OCI-M2 (cell line): ENCODE measurements at regions not wholly inside any gene's neighbourhood (a gene's known extent, or its start where the extent isn't known, plus 50 kb on each side); places are given as distances from the start of the nearest gene placed in this dataset.

Experiments
- DNase-seq: peaks from one replicate; lab custom pipeline; 2025; ENCODE audit not compliant: unreplicated experiment; lab: John Stamatoyannopoulos, UW

DNA sequence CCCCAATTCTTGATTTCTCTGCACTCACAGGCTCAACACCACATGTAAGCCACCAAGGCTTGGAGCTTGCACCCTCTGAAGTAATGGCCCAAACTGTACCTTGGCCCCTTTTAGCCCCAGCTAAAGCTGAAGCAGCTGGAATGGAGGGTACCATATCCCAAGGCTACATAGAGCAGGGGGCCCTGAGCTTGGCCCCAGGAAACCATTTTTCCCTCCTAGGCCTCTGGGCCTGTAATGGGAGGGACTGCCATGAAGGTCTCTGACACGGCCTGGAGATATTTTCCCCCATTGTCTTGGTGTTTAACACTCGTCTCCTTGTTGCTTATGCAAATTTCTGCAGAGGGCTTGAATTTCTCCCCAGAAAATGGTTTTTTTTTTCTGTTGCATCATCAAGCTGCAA, 69.7 kb downstream of the SKA1 start:
- DNase-seq = no peak

DNA sequence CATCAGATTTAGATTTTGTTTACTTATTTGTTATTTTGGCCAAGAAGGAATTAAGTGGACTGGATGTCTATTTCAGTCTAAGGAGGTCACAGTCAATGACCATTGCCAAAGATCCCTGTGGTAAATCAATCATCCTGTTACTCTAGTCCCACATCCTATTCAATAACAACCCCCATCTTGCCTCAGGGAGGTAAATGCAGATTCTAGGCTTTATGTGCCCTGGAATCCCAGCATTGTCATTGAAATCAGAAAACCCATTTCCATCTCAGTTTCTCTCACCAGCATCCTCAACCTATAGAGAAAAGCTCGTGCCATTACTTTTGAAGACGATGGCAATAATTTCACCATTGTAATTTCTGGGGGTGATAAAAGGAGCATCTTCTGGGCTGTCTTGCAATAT, 71.8 kb downstream of the SKA1 start:
- DNase-seq = no peak

DNA sequence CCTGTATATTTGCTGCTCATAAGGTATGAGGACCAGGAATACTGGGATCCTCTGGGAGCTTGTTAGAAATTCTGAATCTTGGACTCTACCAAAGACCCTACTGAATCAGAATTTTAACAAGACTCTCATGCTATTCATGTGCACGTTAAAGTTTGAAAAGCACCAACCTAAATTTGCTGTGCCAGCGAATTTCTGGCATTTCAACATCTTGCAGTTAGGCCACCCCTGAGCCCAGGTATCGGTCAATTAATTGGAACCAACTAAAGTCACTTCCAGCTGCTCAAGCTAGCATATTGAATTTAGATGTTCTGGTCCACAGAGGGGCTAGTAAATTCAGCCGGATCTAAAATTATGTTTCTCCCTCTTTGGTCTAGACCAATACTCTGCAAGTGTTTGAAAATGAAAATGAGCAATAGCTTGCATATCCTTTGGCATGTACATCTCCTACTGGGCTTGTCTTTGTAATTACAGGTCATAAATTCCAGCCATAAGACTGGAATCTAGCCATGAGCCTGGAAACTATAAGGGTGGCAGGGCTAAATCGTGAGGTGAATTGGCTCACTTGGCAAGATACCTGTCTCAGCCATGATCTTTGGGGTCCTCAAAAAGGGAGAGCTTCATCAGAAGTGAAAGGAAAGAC, 72.4 kb downstream of the SKA1 start:
- no peak for DNase-seq

DNA sequence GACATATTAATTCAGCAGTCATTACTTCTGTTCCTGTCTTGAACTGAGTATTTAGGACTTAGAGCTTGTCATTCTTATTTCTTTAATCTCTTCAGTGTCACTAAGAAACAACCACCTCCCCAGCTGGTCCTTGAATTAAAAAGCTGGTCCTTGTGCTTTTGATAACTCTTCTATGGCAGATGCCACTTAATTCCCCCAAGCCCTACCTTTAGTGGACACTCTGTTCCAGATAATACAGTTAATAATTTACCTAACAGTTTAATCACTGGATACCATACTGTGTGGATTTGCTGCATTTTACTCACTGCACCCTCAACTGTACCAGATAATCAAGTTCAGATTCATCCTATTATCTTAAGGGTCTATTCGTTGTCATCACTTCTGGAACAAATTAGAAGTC, 73.1 kb downstream of the SKA1 start:
- no peak for DNase-seq

- no peak for DNase-seq
Observed at GRCh38 chr18:50451100-50451842, 76.4 kb downstream of the SKA1 start.

DNA sequence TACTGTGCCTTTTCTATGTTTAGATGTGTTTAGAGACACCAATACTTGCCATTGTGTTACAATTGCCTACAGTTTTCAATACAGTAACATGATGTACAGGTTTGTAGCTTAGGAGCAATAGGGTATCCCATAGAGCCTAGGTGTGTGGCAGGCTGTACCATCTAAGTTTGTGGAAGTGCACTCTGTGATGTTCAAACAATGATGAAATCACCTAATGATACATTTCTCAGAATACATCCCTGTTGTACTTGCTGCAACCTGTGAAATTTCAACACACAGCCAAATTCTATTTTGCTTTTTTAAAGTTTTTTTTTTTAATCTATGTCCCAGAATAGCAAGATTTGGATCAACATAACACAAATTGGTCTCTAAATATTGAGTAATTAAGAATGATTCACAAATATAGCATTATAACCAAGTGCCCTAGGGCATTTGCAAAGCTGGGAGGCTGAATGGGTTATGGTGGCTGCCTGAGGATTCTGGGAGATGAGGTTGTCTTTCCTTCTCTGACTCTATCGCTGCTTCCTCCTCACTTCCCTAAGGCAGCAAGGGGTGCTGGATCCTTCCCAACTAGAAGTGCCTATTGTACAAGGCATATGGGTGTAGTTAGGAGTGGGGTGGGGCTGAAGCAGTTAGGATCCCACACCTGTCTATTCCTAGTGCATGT, 78.3 kb downstream of the SKA1 start:
- DNase-seq = no peak

GRCh38 chr18:50453732-50454131, 78.9 kb downstream of the SKA1 start:
- DNase-seq = no peak

DNA sequence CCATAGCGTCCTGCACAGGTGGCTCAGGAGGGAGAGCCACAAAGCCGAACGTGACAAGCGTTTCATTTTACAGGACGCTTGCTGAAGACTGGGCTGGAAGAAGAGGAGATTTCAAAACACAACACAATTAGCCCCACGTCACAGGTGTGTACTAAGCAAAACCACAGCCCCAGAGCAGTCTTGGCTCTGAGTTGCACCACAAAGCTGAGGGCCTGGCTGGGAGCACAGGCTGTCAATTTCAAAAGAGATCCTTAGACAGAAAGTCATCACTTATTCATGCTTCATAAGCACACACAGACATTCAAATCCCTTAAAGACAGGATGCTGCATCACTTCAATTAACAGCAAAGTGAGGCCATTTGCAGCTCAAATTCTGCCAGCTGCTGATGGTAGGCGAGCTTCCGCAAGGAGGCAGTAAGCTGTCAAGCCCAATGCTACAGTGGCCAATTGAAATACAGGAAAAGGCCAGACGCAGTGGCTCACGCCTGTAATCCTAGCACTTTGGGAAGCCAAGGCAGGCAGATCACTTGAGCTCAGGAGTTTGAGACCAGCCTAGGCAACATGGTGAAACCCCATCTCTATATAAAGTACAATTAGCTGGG, 79.6 kb downstream of the SKA1 start:
- no peak for DNase-seq

- DNase-seq = no peak
Observed at GRCh38 chr18:50456285-50456684, 81.4 kb downstream of the SKA1 start.

GRCh38 chr18:50457639-50458038, 82.8 kb downstream of the SKA1 start:
- DNase-seq = no peak

DNA sequence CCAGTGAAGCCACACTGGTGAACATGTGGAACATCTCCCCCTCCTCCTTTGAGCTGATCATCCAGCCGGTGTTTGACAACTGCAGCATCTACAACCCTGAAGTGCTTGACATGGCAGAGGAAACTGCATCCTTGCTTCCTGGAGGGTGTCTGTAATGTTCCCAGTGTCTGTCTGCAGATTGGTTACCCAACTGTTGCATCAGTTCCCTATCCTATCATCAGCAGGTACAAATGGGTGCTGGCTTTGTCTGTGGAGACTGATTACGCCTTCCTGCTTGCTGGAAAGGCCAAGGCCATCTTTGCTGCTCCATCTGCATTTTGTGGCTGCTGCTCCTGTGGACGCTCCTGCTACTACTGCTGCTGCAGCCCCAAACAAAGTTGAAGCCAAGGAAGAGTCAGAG, 83.5 kb downstream of the SKA1 start:
- DNase-seq = no peak

DNA sequence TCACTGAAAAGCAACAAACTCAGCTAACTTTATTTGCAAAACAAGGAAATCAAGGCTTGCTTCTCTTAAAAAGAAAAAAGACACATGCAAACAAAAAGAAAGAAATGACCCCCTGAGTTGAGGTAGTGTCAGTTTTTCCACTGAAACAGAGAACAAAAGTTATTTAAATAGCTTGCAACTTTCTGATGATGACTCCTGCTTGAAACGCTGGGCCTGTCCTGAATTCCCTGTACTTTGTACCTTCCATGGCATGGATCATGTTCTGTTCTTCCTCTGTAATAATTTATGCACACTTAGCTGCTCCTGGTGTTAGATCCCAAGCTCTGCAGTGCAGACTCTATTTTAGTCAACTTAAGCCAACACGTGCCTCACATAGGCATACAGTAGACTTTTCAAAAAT, 84.0 kb downstream of the SKA1 start:
- no peak for DNase-seq

GRCh38 chr18:50460062-50460461, 85.2 kb downstream of the SKA1 start:
- DNase-seq = no peak

DNA sequence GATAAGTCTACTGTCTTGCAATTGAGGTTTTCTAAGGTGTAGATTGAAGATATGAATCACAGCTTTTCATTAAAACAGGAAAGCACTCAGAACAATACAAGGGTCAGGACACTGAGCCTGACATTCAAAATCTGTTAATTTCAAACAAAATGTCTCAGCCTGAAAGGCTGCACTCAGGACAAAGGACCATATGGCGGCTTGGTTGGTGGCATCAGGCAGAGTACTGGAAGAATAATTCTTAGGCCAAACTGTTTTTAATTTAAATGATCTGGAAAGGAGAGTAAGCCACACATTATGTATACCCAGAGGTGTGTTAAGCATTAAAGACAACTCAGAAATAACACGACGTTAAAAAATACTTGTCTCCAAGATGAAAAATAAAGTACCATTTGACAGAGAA, 85.9 kb downstream of the SKA1 start:
- no peak for DNase-seq

DNA sequence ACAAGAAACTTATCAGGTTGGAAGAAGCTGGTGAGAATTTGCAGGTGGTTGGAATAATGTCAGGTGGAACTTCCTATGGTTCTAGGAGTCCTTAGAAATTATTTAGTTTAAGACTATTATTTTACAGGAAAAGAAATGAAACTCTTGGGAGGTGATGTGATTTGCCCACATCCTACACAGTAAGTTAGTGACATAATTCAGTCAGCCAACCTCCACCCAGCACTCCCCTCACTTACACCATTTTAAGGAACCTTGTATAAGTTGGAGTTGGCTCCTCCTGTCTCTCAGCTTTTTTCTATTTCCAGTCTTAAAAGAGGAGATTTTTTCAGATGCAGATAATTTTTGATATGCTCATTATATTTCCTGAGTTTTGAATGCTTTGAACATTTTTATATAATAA, 86.4 kb downstream of the SKA1 start:
- DNase-seq = no peak

GRCh38 chr18:50465211-50466153, 90.6 kb downstream of the SKA1 start:
- no peak for DNase-seq

- DNase-seq = no peak
Observed at GRCh38 chr18:50466634-50467033, 91.8 kb downstream of the SKA1 start.

DNA sequence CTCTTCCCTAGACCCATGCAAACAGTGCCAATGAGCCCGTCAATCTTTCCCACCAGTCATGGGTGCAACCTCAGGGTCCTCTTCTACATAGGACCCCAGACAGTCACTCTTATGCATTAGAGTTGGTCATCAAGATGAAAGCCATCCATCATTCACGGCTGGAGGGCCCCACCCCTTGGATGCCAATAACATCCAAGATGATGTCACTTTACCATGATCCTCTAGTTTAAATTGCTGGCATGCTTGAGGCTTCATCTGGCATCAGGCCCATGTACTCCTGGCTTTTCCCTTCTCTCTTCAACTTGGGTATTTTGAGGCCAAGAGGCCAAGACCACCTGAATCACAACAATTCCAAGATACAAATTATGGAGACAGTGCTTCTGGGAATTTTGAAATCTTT, 91.1 kb upstream of the MAPK4 start:
- no peak for DNase-seq

DNA sequence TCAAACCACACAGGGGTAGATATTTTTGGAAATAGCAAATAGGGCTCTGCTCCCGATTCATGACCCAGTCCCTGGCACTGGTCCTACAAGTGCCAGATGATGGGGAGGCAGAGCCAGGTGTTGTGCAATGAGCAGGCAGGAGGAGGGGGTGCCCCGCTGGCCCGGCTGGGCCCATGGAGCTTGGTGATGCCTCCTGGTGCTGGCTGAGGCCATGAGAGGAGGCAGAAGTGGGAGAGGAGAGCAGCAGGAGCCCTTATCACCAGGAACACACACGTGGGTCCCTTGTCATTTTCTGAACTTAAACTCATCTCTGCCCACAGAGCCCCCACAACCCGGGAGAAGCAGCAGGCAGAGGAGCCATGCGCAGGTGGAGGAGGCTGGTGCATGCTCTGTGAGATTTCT, 90.5 kb upstream of the MAPK4 start:
- no peak for DNase-seq

GRCh38 chr18:50472941-50473340, 86.9 kb upstream of the MAPK4 start:
- DNase-seq = peak; percentile 20

GRCh38 chr18:50473881-50474280, 86.0 kb upstream of the MAPK4 start:
- no peak for DNase-seq
